GM03348 (cell line): ENCODE measurements at regions not wholly inside any gene's neighbourhood (a gene's known extent, or its start where the extent isn't known, plus 50 kb on each side); places are given as distances from the start of the nearest gene placed in this dataset.
"Not testable (repeated sequence)": the region's sequence is repeated elsewhere in the genome, so short reads cannot be mapped to it uniquely, and the experiment has no call there.

Experiments used
- DNase-seq: peaks from one replicate; pipeline ENCODE4 v3.0.0; 2012; ENCODE audit warnings: low spot score

GRCh38 chr2:16088035-16088801 lies 147.9 kb downstream of the MYCN start:
- DNase-seq, result no peak

GRCh38 chr2:16086136-16086535 lies 145.8 kb downstream of the MYCN start:
- DNase-seq, result not testable (repeated sequence)

DNA sequence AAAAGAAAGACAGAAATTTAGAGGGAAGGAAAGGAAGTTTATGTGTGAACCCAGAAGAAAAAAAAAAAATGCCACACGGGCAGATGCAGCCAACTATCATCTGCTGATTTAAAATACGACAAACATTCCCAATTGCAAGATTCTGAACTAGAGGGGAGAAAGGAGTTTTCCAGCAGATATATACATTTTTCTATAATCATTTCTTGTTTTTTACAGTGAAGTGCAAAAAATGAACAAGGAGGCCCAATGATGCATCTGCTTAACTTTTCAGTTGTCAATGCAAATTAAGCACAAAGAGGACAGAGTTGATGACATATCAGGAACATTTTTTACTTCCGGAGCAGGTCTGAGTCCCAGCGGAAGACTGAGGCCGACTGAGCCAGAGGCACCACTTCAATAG lies 144.7 kb downstream of the MYCN start:
- no peak for DNase-seq

DNA sequence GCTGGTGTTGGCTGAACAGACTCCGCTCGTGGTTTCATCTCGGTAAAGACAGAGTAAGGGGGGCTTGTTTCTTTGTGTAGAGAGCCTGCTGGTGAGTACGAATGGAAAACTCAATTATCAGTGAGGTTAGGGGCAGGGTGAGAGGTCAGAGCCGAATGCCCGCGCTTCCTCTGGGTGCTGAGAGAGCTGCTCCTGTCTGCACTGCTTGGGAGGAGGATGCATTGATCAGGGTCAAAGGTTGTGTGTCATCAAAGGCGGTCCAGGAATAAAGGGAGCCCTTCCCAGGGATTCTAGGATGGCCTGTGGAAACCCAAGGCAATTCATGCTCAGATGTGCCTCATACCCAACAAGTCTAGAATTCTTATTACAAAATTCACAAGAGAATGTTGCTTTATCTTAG lies 143.9 kb downstream of the MYCN start:
- DNase-seq, result no peak

DNA sequence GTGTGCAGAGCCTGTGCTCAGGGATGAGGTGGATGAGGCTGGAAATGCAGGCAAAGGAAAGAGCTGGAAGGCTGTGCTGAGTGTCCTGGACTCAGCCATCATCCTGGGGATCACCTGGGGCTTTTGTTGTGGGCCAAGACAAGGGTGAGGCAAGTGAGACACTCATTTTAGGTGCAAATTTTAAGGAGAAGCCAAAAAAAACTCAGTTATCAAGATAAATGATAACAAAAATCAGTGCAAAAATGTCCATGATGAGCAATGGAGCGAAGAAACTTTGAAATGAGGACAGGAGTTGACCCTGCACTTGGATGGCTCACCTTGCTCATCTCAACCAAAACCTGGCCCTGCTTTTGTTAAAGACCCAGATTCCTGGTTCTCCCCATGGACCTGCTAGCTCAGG lies 141.9 kb downstream of the MYCN start:
- DNase-seq, result no peak

- DNase-seq, result no peak
Measured at GRCh38 chr2:16081316-16082200, 141.2 kb downstream of the MYCN start.

DNA sequence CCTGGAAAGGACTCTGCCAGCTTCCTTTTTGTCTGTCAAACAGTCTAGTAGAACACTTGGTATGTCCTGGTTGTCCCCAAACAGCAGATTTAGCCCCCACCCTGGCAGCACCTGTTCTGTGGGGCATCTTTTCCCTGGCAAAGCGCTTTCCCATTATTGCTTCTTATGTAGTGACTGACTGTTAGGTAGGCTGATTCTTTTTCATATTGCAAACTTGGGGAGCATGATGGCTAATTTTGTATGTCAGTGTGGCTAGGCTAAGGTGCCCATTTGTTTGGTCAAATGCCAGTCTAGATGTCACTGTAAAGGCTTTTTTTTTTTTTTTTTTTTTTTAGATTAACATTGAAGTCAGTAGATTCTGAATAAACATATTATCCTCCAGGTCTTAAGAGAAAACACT lies 140.2 kb downstream of the MYCN start:
- DNase-seq, result no peak

DNA sequence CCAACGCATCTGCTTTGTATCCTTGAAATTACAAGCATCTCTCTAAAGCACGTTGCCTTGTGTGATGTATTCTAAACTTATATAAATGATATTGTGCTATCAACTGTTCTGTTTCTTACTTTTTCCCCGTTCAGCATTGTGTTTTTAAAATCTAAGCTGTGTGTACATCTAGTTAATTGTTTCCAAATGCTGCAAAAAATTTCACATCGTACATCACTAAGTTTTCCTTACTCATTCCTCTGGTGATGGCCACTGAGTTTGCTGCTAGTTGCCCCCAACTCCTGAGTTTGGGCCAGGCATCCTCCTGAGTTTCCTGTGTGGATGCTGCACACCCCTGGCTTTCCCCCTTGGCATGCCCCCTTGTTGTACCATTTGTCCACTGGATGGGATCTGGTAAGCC lies 139.7 kb downstream of the MYCN start:
- DNase-seq, result no peak

- no peak for DNase-seq
Measured at GRCh38 chr2:16079637-16080036, 139.3 kb downstream of the MYCN start.

DNA sequence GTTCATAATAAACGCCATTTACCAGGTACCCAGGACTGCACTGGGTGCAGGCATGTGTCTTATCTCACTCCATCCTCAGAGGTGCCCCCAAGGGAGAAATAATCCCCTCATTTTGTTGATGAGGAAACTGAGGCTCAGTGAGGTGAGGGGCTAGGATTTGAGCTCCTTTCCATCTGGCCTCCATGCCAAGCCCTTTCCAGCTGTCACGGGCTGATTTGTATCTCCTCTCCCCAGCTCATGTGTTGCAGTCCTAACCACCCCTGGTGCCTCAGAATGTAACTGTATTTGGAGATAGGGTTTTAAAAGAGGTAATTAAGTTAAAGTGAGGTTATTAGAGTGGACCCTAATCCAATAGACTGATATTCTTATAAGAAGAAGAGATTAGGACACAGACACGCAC lies 137.3 kb downstream of the MYCN start:
- no peak for DNase-seq

GRCh38 chr2:16076911-16077310 lies 136.6 kb downstream of the MYCN start:
- no peak for DNase-seq

DNA sequence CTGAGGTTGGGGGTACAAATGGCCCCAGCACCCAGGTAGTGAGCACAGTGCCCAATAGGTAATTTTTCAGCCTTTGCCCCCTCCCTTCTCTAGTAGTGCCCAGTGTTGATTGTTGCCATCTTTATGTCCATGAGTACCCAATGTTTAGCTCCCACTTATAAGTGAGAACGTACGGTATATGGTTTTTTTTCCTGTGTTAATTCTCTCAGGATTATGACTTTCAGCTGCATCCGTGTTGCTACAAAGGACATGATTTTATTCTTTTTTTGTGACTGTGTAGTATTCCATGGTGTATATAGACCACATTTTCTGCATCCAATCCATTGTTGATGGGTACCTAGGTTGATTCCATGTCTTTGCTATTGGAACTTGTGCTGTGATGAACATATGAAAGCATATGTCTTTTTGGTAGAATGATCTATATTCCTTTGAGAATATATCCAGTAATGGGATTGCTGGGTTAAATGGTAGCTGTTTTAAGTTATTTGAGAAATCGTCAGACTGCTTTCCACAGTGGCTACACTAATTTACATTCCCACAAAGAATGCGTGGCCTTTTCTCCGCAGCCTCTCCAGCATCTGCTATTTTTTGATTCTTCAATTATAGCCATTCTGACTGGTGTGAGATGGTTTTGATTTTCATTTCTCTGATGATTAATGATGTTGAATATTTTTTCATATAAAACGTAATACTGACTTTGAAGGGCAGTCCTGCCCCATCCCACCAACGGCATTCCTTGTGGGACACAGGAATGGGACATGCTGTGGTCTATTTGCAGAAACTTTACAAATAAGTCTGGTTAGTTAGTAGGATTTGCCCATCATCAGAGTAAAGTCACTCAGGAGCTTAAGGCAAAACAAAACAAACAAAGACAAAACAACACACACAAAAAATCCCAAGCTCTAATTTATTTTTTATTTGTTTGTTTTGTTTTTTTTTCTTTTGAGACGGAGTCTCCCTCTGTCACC lies 135.0 kb downstream of the MYCN start:
- no peak for DNase-seq

- no peak for DNase-seq
Measured at GRCh38 chr2:16073921-16074425, 133.6 kb downstream of the MYCN start.

GRCh38 chr2:16073471-16073870 lies 133.1 kb downstream of the MYCN start:
- DNase-seq, result no peak

DNA sequence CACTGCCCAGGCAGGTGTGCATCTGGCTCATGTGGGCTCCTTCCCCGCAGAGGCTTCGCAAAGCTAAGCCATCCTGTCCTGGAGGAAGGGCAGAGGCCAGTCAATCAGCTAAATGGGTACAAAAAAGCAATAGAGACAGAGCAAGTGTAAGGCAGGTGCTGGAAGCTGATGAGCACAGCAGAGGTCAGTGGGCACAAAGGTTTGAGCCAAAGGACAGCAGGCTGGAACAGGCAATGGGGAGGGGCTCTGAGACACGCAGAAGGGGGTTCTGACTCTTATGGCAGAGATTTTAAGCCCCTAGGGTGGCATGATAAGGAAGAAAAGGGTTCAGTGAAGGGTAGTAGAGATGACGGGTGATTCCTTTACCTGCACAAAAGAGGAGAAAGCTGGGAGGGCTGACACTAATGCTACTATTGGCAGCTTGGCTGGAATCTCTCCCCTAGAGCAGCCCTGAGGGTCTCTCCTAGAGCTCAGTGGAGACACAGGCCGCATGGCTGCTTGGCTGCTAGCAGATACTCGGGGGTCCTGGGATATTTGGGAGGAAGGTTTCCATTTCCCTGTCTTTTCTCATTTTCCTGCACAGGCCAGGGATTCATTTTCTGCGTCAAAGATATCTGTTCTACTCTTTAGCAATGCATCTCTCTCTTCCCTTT lies 132.4 kb downstream of the MYCN start:
- no peak for DNase-seq

DNA sequence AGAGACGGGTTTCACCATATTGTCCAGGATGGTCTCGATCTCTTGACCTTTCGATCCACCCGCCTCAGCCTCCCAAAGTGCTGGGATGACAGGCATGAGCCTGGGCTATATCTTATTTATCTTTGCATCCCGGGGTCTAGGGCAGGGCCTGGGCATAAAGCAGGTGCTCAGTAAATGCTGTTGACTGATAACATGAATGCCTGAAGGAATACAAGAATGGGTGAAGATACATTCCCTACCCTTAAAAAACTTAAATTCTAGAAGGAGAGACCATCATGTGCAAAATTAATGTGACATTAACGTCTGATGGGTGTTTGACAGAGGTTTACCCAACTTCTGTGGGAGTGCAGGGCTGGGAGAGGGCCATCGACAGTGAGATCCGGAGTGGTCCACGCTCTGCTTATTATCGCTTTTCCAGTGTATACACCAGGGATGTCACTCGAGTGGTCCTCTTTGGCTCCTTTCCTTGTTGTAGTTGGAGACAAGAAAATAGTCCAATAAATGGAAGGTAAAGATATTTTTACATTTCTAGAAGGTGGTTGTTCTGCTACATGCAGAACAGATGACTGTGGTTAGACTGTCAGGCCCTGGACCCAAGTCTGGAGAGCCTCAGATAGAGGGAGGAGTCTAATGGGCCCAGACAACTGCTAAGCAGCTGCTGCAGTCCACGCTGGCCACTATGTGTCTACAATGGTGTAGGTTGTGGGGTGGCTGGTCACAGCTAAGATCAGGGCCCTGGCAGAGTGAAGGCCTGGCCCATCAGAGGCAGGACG lies 131.7 kb downstream of the MYCN start:
- DNase-seq, result no peak

- DNase-seq, result no peak
Measured at GRCh38 chr2:16071039-16071864, 130.9 kb downstream of the MYCN start.

GRCh38 chr2:16070648-16070971 lies 130.3 kb downstream of the MYCN start:
- DNase-seq, result no peak

GRCh38 chr2:16069933-16070647 lies 129.7 kb downstream of the MYCN start:
- DNase-seq, result no peak

DNA sequence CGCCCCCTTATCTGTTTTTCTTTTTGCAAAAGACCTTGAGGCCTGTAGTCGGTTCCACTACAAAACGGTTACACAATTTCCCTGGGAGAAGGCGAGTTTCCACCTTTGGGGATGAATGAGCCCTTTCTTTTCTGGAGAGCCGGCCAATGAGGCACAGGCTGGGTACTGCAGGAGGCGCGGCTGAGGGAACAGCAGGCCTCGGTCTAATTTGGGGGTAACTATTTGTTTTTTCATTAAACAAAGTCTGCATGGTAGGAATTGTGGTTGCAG lies 129.2 kb downstream of the MYCN start:
- no peak for DNase-seq
